Motor neuron (in vitro differentiated cells): ENCODE measurements at regions not wholly inside any gene's neighbourhood (a gene's known extent, or its start where the extent isn't known, plus 50 kb on each side); places are given as distances from the start of the nearest gene placed in this dataset.
"Not testable (repeated sequence)": the region's sequence is repeated elsewhere in the genome, so short reads cannot be mapped to it uniquely, and the experiment has no call there.

Experiments
- ATAC-seq, 8 experiments: fragments of 200-7000 bp; cut with Tn5 transposase; replicated peaks in 6 of 8; 2 replicates each; pipeline ENCODE4 v1.8.0; 2021; ENCODE audit warnings: mild to moderate bottlenecking in 8 of 8, moderate library complexity in 8 of 8
- H3K27ac ChIP-seq, 2 donors: fragments of 250-450 bp; sonication (Bioruptor Pico); 2 replicates each; pipeline ENCODE4 v1.9.0; 2021; ENCODE audit warnings: antibody characterized with exemption in 2 of 2, mild to moderate bottlenecking in 2 of 2, moderate library complexity in 1 of 2
- H3K4me1 ChIP-seq, 2 donors: fragments of 250-450 bp; sonication (Bioruptor Pico); replicated peaks in 1 of 2; 2 replicates each; pipeline ENCODE4 v1.6.1; 2021; ENCODE audit warnings: antibody characterized with exemption in 2 of 2, mild to moderate bottlenecking in 2 of 2, moderate library complexity in 1 of 2
- H3K4me3 ChIP-seq, 5 donors: fragments of 250-450 bp; sonication (Bioruptor Pico); 2 replicates each; pipeline ENCODE4 v1.9.0; 2021; ENCODE audit warnings: antibody characterized with exemption in 5 of 5, mild to moderate bottlenecking in 5 of 5, moderate library complexity in 4 of 5
- WGBS, 10 experiments: fragments of 450-650 bp; shearing (Covaris generic); methylation state at CpG; one replicate each; pipeline ENCODE4 v1.0.0; 2022; 5-methylcytosine and 5-hydroxymethylcytosine counted together
- in situ Hi-C, 9 experiments: fragments of 400-800 bp; cut with MboI; loops; one replicate each; pipeline ENCODE4 v1.15.0; 2021; ENCODE audit warnings: low sequenced_read_pairs in 9 of 9, low pct_unique_long_range_greater_than_20kb in 2 of 9; ENCODE audit not compliant: unreplicated experiment in 9 of 9

DNA sequence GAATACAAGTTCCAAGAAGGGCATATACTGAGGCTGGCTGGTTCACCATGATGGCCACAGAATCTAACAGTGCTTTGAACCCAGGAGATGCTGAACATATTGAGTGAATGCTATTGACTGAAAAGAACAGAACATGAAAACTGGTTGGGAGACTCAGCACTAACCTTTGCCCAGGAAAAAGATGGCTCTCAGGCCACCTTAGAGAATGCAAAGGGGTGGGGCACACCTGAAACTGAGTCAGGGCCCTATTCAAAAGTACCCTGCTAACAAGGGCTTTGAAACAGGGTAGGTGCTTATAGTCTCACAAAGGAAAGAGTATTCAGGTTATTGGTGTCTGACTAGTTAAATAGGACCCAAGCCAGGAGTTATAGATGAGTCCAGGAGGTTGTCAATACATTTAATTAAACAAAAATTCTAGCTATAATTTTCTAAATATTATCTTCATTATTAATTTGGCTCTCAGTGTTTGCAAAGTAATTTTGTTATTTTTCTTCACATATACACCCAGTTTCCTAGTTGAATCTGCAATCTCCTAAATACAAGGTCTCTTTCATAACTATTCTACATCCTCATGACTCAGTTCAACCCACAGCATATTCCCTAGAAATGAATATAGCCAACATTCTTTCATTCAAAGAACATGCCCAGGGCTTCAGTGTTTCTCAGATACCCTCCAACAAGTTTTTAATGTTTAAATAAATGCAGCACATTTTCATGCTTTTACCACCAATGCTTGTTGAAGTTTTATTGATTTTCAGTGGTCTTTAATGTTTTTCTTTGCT, 144.2 kb upstream of the RAPGEF2 start:
- no peak overlapping the region for H3K4me3 ChIP-seq
- peak in 2 of 8 experiments; percentile 51 to 56 for ATAC-seq
- in situ Hi-C loops, result no loop called here
- H3K27ac ChIP-seq, result no peak overlapping the region
- peaks cover 9 to 41% of the 10 kb centered on the region in 2 donors for H3K4me1 ChIP-seq

DNA sequence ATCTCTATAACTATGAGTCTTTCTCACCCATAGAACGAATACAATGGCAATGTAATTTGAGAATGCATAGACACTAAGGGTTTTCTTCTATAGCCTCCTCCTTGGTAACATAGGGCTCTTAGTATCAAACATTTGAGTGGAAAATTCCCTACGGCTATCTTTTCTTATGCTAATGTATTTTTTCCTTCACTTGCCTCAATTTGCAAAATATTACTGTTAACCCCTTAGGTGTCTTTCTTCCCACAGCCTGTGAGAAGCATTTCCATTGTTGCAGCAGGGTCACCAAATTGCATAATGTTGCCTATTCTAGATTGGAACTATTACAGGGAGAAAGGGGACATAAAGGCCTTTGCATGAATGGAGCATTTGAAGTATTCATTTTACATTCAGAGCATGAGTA, 140.5 kb upstream of the RAPGEF2 start:
- 0 to 24% (median 2%) methylated on average over 1 to 2 of the region's 2 CpGs for WGBS, 10 experiments
- Histone ChIP-seq H3K4me3 (no peak overlapping the region), H3K27ac (peak overlapping the region in 1 of 2 donors; percentile 78), H3K4me1 (peaks cover 17 to 50% of the 10 kb centered on the region in 2 donors)
- in situ Hi-C loops, result no loop called here
- peak in 7 of 8 experiments; percentile 26 to 69 (median 60) for ATAC-seq

DNA sequence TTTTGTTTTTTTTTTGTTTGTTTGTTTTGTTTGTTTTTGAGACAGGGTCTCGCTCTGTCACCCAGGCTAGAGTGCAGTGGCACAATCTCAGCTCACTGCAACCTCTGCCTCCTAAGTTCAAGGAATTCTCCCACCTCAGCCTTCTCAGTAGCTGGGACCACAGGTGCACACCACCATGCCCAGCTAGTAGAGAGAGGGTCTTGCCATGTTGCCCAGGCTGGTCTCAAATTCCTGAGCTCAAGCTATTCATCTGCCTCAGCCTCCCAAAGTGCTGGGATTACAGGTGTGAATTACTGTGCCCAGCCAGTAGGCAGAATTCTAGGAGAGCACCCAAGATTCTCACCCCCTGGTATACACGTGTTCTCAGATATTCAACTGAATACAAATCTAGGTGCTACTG, 139.6 kb upstream of the RAPGEF2 start:
- in situ Hi-C loops, H3K4me3 ChIP-seq, ATAC-seq: not testable (repeated sequence)
- Histone ChIP-seq H3K4me1 (peaks cover 17 to 50% of the 10 kb centered on the region in 2 donors), H3K27ac (peak overlapping the region in 1 of 2 donors; percentile 78)
- 83 to 100% (median 96%) methylated on average over 1 to 2 of the region's 2 CpGs; no CpG with 5 or more reads in 6 of the 10 experiments for WGBS, 10 experiments

DNA sequence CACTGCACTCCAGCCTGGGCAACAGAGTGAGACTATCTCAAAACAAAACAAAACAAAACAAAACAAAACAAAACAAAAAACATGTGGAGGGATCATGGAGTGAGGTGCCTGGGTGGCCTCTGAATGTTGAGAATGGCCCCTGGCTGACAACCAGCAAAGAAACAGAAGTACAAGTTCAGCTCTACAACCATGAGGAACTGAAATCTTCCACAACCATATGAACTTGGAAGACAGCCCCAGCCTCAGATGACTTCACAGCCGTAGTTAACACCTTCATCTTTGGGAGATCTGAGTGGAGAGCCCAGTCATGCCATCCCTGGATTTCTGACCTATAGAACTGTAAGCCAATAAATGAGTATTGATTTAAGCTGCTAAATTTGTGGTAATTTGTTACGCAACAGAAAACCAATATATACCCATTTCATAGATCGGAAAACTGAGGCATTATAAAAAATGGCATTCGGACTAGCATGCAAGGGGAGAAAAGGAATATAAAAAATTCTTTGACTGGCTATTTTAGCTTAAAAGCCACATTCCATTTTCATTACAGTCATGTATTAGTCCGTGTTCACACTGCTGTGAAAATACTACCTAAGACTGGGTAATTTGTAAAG, 138.7 kb upstream of the RAPGEF2 start:
- WGBS, 10 experiments, result 50 to 100% (median 95%) methylated on average over 1 to 5 of the region's 5 CpGs; no CpG with 5 or more reads in 1 of the 10 experiments
- H3K4me3 ChIP-seq, result no peak overlapping the region
- no peak for ATAC-seq
- H3K4me1 ChIP-seq, result peaks cover 17 to 49% of the 10 kb centered on the region in 2 donors
- in situ Hi-C loops, result no loop called here
- H3K27ac ChIP-seq, result no peak overlapping the region

DNA sequence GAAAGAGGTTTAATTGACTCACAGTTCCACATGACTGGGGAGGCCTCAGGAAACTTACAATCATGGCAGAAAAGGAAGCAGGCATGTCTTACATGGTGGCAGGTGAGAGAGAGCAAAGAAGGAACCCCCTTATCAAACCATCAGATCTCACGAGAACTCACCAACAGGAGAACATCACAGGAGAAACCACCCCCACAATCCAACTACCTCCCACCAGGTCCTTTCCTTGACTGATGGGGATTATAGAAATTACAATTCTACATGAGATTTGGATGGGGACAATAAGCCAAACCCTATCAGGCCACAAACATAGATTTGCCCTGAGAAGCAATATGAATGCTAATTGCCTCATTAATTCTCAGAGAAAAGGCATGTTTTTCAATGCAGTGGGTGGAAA, 138.2 kb upstream of the RAPGEF2 start:
- H3K4me1 ChIP-seq, result peaks cover 17 to 44% of the 10 kb centered on the region in 2 donors
- H3K27ac ChIP-seq, result no peak overlapping the region
- WGBS, 10 experiments, result 83 to 100% (median 100%) methylated on average over 1 of the region's 1 CpG; no CpG with 5 or more reads in 4 of the 10 experiments
- H3K4me3 ChIP-seq, result no peak overlapping the region
- in situ Hi-C loops, result no loop called here
- ATAC-seq, result no peak

DNA sequence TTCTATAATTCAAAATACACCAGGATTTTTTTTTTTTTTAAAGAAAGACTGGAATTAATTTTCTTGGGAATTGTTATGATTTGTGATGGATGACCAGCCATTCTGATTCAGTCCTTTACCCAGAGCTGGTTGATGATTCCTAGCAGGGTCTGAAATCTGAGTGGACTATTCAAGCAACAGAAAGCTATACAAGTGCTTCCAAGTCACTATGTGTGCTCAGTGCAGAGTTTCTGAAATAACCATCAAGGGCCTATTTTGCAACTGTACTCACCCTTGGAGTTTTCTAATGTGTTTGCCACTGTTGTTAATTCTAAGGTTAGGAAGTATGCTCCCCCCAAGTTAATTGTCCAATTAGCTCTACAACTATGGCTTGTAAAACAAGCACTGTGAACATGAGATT, 137.7 kb upstream of the RAPGEF2 start:
- no peak for ATAC-seq
- Histone ChIP-seq H3K4me3 (no peak overlapping the region), H3K4me1 (peaks cover 17 to 41% of the 10 kb centered on the region in 2 donors), H3K27ac (no peak overlapping the region)
- in situ Hi-C loops, result no loop called here

DNA sequence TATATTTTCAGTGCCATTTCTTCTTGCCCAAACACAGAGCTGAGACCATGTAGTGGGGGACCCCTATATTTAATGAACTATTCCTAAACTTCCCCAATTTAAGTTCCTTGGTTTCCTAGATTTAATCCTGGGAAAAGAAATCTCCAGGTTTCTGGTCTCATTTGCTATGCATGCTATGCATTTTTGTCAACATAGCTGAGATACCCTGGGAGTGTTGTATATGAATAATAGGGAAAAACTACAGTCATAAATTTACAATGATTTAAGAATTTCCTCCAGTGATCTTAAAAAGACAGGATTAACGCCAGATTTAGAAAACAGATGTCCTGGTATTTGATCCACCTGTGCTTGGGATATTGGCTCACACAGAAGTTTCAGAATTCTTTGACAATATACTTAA, 136.8 kb upstream of the RAPGEF2 start:
- in situ Hi-C loops, result no loop called here
- 11 to 100% (median 76%) methylated on average over 1 of the region's 1 CpG; no CpG with 5 or more reads in 6 of the 10 experiments for WGBS, 10 experiments
- peak in 1 of 8 experiments; percentile 67 for ATAC-seq
- Histone ChIP-seq H3K4me1 (peaks cover 17 to 32% of the 10 kb centered on the region in 2 donors), H3K27ac (no peak overlapping the region), H3K4me3 (no peak overlapping the region)

DNA sequence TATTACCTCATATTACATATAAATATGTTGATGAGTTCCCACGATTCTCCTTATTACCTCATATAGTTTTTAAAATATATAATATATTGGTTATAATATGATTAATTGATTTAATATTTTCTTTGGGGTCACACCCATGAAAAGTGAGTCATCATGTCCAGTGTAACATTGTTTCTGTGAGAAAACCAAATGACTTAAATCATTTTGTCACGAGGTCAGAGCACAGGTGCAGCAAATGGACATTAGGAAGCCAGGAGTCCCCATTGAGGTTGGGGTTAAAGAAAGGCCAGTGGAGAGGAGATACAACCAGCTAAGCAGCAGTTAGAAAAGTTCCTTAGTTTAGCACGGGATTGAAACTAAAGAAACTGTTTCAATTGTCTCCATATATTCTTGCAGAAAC, 133.9 kb upstream of the RAPGEF2 start:
- H3K27ac ChIP-seq, result no peak overlapping the region
- WGBS, 10 experiments, result 28 to 100% (median 87%) methylated on average over 1 to 3 of the region's 3 CpGs
- no peak overlapping the region for H3K4me3 ChIP-seq
- H3K4me1 ChIP-seq, result peaks cover 7 to 8% of the 10 kb centered on the region in 2 donors
- in situ Hi-C loops, result no loop called here
- ATAC-seq, result no peak

DNA sequence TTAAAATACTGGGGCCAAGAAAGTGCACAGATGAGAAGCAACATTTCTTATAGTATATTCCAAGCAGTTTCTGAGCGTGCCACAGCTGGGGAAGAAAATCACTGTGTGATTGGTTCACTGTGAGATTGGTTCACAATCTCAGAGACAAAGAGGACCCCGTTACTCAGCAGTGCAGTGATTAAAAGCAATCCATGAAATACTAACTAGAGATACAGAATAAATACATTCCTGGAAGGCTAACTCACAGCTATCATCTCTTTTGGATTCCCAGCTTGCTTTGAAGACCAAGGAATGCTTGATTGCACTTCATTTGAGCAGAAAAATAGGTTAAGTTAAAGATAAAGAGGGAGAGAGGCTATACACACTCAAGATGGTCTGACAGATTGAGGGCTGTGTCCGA, 132.1 kb upstream of the RAPGEF2 start:
- 40 to 83% (median 65%) methylated on average over 1 to 3 of the region's 3 CpGs; no CpG with 5 or more reads in 2 of the 10 experiments for WGBS, 10 experiments
- peak in 1 of 8 experiments; percentile 21 for ATAC-seq
- Histone ChIP-seq H3K4me3 (no peak overlapping the region), H3K27ac (no peak overlapping the region), H3K4me1 (peaks cover 2% of the 10 kb centered on the region in 2 donors)
- in situ Hi-C loops, result no loop called here

DNA sequence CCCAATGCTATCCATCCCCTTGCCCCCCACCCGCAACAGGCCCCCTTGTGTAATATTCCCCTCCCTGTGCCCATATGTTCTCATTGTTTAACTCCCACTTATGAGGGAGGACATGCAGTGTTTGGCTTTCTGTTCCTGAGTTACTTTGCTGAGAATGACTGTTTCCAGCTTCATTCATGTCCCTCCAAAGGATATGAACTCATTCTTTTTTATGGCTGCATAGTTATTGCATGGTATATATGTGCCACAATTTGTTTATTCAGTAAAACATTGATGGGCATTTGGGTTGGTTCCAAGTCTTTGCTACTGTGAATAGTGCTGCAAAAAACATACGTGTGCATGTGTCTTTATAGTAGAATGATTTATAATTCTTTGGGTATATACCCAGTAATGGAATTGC, 128.4 kb upstream of the RAPGEF2 start:
- H3K27ac ChIP-seq, ATAC-seq, H3K4me3 ChIP-seq, in situ Hi-C loops, H3K4me1 ChIP-seq: not testable (repeated sequence)
- 60 to 100% (median 81%) methylated on average over 1 of the region's 2 CpGs; no CpG with 5 or more reads in 6 of the 10 experiments for WGBS, 10 experiments

DNA sequence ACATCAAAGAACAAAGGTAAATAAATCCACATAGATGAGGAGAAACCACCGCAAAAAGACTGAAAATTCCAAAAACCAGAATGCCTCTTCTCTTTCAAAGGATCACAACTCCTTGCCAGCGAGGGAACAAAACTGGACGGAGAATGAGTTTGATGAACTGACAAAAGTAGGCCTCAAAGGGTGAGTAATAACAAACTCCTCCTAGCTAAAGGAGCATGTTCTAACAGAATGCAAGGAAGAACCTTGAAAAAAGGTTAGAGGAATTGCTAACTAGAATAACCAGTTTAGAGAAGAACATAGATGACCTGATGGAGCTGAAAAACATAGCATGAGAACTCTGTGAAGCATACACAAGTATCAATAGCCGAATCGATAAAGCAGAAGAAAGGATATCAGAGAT, 122.2 kb upstream of the RAPGEF2 start:
- H3K4me1 ChIP-seq, H3K4me3 ChIP-seq, in situ Hi-C loops, ATAC-seq, H3K27ac ChIP-seq: not testable (repeated sequence)
- 74 to 100% (median 96%) methylated on average over 3 to 5 of the region's 5 CpGs; no CpG with 5 or more reads in 1 of the 10 experiments for WGBS, 10 experiments

DNA sequence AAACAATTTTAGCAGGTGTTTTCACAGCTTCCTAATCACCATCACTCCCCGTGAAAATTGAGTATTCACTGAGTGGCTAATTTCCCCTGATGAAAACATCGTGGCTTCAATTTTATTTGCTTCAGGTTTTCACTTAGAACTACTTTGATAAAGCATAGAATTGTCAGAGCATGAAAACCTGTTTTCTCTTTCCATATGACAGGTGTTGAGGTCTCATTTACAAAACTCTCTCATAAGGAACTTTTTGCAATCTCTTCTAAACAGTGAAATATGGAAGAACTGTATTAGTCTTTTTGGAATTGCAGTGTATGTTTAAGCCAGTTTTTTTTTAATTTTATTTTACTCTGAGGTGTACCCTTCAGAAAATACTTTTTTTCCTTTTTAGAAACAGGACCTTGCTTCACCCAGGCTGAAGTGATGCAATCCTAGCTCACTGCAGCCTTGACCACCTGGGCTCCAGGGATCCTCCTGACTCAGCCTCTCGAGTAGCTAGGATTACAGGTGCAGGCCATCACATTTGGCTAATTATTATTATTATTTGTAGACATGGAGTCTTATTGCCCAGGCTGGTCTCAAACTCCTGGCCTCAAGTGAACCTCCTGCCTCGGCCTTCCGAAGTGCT, 111.2 kb upstream of the RAPGEF2 start:
- Histone ChIP-seq H3K4me1 (peaks cover 0 to 9% of the 10 kb centered on the region in 2 donors), H3K27ac (no peak overlapping the region), H3K4me3 (no peak overlapping the region)
- WGBS, 10 experiments, result 56 to 97% (median 76%) methylated on average over 1 to 5 of the region's 5 CpGs; no CpG with 5 or more reads in 2 of the 10 experiments
- ATAC-seq, result no peak
- in situ Hi-C loops, result no loop called here

DNA sequence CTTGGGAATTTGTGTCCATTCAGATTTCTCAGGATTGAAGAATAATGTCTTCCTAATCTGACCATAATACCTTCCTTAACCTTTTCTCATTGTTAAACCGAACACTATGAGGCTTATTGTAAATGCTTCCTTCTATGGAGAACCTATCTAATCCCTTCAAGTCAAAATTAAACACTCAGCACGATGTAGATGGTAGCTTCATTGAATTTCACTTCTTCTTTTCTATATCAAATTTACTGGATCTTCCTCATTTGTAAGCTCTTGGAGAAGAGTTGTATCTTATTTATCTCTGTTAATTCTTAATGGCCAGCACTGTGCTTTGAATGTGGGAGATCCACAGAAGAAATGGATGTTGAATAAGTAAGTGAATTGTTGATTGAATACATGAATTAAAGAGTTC, 109.0 kb upstream of the RAPGEF2 start:
- no peak overlapping the region for H3K27ac ChIP-seq
- no peak overlapping the region for H3K4me3 ChIP-seq
- no peak for ATAC-seq
- WGBS, 10 experiments, result 38 to 100% (median 88%) methylated on average over 1 to 2 of the region's 2 CpGs
- in situ Hi-C loops, result no loop called here
- peaks cover 0 to 12% of the 10 kb centered on the region in 2 donors for H3K4me1 ChIP-seq
